Panc1 (cell line): ENCODE measurements at regions not wholly inside any gene's neighbourhood (a gene's known extent, or its start where the extent isn't known, plus 50 kb on each side); places are given as distances from the start of the nearest gene placed in this dataset.

Experiments used
- POLR2AphosphoS5 ChIP-seq: IDR thresholded peaks from 2 replicates; pipeline ENCODE4 v1.6.1; 2012; ENCODE audit warnings: mild to moderate bottlenecking, low read depth, low read length, moderate library complexity
- TCF7L2 ChIP-seq: IDR thresholded peaks from 2 replicates; pipeline ENCODE4 v1.6.1; 2011; ENCODE audit warnings: mild to moderate bottlenecking, low read depth, low read length, inconsistent platforms
- TF ChIP-seq, protein P1 (sequence below): fragments of 450-650 bp; IDR thresholded peaks from 2 replicates; pipeline ENCODE4 v1.5.1; 2017; ENCODE audit warnings: mild to moderate bottlenecking
- TF ChIP-seq, protein P2 (sequence below), 2 experiments: IDR thresholded peaks; 2 replicates each; pipeline ENCODE4 v1.6.1; 2011 to 2012; ENCODE audit warnings: low read depth in 2 of 2, control low read depth in 1 of 2, low read length in 1 of 2, mild to moderate bottlenecking in 1 of 2, moderate library complexity in 1 of 2; ENCODE audit not compliant: insufficient read depth in 1 of 2

DNA sequence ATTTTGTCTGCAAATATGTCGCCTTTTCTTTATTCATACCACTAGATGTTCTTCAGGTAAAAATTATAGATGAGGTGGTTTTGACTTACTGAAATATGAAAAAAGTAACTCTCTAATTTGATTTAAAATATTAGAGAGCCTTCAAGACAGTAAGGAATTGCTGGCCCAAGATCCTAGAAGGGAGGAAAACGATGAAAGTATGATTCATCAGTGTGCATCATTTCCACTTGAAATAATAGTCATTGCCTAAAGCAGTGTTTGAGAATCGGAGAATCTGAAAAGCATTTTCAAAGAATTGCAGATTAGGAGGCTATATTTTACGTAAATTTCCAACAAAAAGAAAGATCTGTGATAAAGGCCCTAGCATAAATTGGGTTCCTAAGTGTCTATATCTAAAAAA lies 1707.9 kb upstream of the PRR20A start:
- TF ChIP-seq, protein P1, sequence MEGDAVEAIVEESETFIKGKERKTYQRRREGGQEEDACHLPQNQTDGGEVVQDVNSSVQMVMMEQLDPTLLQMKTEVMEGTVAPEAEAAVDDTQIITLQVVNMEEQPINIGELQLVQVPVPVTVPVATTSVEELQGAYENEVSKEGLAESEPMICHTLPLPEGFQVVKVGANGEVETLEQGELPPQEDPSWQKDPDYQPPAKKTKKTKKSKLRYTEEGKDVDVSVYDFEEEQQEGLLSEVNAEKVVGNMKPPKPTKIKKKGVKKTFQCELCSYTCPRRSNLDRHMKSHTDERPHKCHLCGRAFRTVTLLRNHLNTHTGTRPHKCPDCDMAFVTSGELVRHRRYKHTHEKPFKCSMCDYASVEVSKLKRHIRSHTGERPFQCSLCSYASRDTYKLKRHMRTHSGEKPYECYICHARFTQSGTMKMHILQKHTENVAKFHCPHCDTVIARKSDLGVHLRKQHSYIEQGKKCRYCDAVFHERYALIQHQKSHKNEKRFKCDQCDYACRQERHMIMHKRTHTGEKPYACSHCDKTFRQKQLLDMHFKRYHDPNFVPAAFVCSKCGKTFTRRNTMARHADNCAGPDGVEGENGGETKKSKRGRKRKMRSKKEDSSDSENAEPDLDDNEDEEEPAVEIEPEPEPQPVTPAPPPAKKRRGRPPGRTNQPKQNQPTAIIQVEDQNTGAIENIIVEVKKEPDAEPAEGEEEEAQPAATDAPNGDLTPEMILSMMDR, result no peak
- TF ChIP-seq TCF7L2 (no peak), POLR2AphosphoS5 (no peak)
- TF ChIP-seq, protein P2, sequence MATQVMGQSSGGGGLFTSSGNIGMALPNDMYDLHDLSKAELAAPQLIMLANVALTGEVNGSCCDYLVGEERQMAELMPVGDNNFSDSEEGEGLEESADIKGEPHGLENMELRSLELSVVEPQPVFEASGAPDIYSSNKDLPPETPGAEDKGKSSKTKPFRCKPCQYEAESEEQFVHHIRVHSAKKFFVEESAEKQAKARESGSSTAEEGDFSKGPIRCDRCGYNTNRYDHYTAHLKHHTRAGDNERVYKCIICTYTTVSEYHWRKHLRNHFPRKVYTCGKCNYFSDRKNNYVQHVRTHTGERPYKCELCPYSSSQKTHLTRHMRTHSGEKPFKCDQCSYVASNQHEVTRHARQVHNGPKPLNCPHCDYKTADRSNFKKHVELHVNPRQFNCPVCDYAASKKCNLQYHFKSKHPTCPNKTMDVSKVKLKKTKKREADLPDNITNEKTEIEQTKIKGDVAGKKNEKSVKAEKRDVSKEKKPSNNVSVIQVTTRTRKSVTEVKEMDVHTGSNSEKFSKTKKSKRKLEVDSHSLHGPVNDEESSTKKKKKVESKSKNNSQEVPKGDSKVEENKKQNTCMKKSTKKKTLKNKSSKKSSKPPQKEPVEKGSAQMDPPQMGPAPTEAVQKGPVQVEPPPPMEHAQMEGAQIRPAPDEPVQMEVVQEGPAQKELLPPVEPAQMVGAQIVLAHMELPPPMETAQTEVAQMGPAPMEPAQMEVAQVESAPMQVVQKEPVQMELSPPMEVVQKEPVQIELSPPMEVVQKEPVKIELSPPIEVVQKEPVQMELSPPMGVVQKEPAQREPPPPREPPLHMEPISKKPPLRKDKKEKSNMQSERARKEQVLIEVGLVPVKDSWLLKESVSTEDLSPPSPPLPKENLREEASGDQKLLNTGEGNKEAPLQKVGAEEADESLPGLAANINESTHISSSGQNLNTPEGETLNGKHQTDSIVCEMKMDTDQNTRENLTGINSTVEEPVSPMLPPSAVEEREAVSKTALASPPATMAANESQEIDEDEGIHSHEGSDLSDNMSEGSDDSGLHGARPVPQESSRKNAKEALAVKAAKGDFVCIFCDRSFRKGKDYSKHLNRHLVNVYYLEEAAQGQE (IDR thresholded peaks at IDR 0.05; ENCODE audit: insufficient read depth in 1 of 2, low read depth in 2 of 2, low read length in 1 of 2), result no peak
